Esophagus muscularis mucosa (tissue), 4 donors: ENCODE measurements at regions not wholly inside any gene's neighbourhood (a gene's known extent, or its start where the extent isn't known, plus 50 kb on each side); places are given as distances from the start of the nearest gene placed in this dataset.
"Not testable (repeated sequence)": the region's sequence is repeated elsewhere in the genome, so short reads cannot be mapped to it uniquely, and the experiment has no call there.

Experiments
- EP300 ChIP-seq: sonication (generic); formaldehyde crosslinking; IDR thresholded peaks from one replicate; pipeline ENCODE4 v1.6.1; 2017; ENCODE audit warnings: antibody characterized with exemption
- POLR2A ChIP-seq: fragments of 450-650 bp; IDR thresholded peaks from one replicate; pipeline ENCODE4 v1.6.1; 2017; ENCODE audit warnings: antibody characterized with exemption, moderate library complexity, mild to moderate bottlenecking, low read depth
- POLR2AphosphoS5 ChIP-seq, 2 donors: sonication (generic); formaldehyde crosslinking; IDR thresholded peaks; one replicate each; pipeline ENCODE4 v1.6.1; 2017; ENCODE audit warnings: antibody characterized with exemption in 2 of 2
- TF ChIP-seq, protein P1 (sequence below), 3 experiments: fragments of 200-600 bp in 2 of 3; fragments of 450-650 bp in 1 of 3; sonication (generic) in 2 of 3; IDR thresholded peaks; one replicate each; pipeline ENCODE4 v1.5.1; 2017 to 2019; ENCODE audit warnings: antibody characterized with exemption in 3 of 3, mild to moderate bottlenecking in 2 of 3, moderate library complexity in 1 of 3

DNA sequence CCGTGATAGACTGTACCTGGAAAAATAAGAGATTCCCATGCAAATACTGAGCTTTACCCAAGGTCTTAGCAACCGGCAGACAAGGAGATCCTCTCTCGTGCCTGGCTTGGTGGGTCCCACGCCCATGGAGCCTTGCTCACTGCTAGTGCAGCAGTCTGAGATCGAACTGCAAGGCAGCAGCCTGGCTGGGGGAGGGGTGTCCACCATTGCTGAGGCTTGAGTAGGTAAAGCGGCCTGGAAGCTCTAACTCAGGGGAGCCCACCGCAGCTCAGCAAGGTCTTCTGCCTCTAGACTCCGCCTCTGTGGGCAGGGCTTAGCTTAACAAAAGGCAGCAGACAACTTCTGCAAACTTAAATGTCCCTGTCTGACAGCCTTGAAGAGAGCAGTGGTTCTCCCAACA is 778.4 kb upstream of the SLC35B3 start:
- TF ChIP-seq, protein P1, sequence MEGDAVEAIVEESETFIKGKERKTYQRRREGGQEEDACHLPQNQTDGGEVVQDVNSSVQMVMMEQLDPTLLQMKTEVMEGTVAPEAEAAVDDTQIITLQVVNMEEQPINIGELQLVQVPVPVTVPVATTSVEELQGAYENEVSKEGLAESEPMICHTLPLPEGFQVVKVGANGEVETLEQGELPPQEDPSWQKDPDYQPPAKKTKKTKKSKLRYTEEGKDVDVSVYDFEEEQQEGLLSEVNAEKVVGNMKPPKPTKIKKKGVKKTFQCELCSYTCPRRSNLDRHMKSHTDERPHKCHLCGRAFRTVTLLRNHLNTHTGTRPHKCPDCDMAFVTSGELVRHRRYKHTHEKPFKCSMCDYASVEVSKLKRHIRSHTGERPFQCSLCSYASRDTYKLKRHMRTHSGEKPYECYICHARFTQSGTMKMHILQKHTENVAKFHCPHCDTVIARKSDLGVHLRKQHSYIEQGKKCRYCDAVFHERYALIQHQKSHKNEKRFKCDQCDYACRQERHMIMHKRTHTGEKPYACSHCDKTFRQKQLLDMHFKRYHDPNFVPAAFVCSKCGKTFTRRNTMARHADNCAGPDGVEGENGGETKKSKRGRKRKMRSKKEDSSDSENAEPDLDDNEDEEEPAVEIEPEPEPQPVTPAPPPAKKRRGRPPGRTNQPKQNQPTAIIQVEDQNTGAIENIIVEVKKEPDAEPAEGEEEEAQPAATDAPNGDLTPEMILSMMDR (IDR thresholded peaks at IDR 0.05), result not testable (repeated sequence)
- TF ChIP-seq POLR2AphosphoS5 (IDR thresholded peaks at IDR 0.05); POLR2A; EP300: not testable (repeated sequence)
